Stimulated activated CD4-positive, alpha-beta T cell treated with anti-CD3 and anti-CD28 coated beads, Interleukin-12 subunit alpha, Interleukin-12 subunit beta, amount 100 ng/mL, for 24 hours (primary cell): ENCODE measurements at regions not wholly inside any gene's neighbourhood (a gene's known extent, or its start where the extent isn't known, plus 50 kb on each side); places are given as distances from the start of the nearest gene placed in this dataset.

ENCODE experiments used
- DNase-seq, 2 experiments: peaks; one replicate each; pipeline ENCODE4 v3.0.0-alpha.2; 2020; ENCODE audit warnings: low read depth in 2 of 2

GRCh38 chr7:46207931-46208634 is 287.0 kb upstream of the IGFBP3 start:
- DNase-seq = no peak

- DNase-seq = no peak
Observed at GRCh38 chr7:46206476-46207060, 285.5 kb upstream of the IGFBP3 start.

- DNase-seq = no peak
Observed at GRCh38 chr7:46205478-46205877, 284.4 kb upstream of the IGFBP3 start.

- DNase-seq = no peak
Observed at GRCh38 chr7:46203926-46204325, 282.9 kb upstream of the IGFBP3 start.

- DNase-seq = no peak
Observed at GRCh38 chr7:46202379-46202778, 281.3 kb upstream of the IGFBP3 start.

GRCh38 chr7:46201961-46202360 is 280.9 kb upstream of the IGFBP3 start:
- DNase-seq = no peak

GRCh38 chr7:46198701-46199100 is 277.6 kb upstream of the IGFBP3 start:
- DNase-seq = no peak

GRCh38 chr7:46197785-46198540 is 276.9 kb upstream of the IGFBP3 start:
- DNase-seq = no peak

- no peak for DNase-seq
Observed at GRCh38 chr7:46195934-46196333, 274.9 kb upstream of the IGFBP3 start.

GRCh38 chr7:46192271-46192670 is 271.2 kb upstream of the IGFBP3 start:
- no peak for DNase-seq

GRCh38 chr7:46191776-46192175 is 270.7 kb upstream of the IGFBP3 start:
- no peak for DNase-seq

GRCh38 chr7:46191296-46191695 is 270.2 kb upstream of the IGFBP3 start:
- no peak for DNase-seq

- DNase-seq = no peak
Observed at GRCh38 chr7:46189255-46189790, 268.3 kb upstream of the IGFBP3 start.

- DNase-seq = no peak
Observed at GRCh38 chr7:46186131-46186530, 265.1 kb upstream of the IGFBP3 start.

- no peak for DNase-seq
Observed at GRCh38 chr7:46179061-46179610, 258.1 kb upstream of the IGFBP3 start.

- no peak for DNase-seq
Observed at GRCh38 chr7:46178661-46179060, 257.6 kb upstream of the IGFBP3 start.

- no peak for DNase-seq
Observed at GRCh38 chr7:46177821-46178220, 256.7 kb upstream of the IGFBP3 start.

- DNase-seq = no peak
Observed at GRCh38 chr7:46175221-46175620, 254.1 kb upstream of the IGFBP3 start.

GRCh38 chr7:46174196-46174580 is 253.1 kb upstream of the IGFBP3 start:
- no peak for DNase-seq

- no peak for DNase-seq
Observed at GRCh38 chr7:46173476-46174195, 252.6 kb upstream of the IGFBP3 start.

- no peak for DNase-seq
Observed at GRCh38 chr7:46170792-46171191, 249.7 kb upstream of the IGFBP3 start.

GRCh38 chr7:46170021-46170420 is 248.9 kb upstream of the IGFBP3 start:
- DNase-seq = no peak
